WTC11 (cell line): ENCODE measurements at regions not wholly inside any gene's neighbourhood (a gene's known extent, or its start where the extent isn't known, plus 50 kb on each side); places are given as distances from the start of the nearest gene placed in this dataset.

Source experiments
- CTCF ChIP-seq: fragments of 200-600 bp; IDR thresholded peaks from 2 replicates; pipeline ENCODE4 v1.8.0; 2022; ENCODE audit warnings: antibody characterized with exemption
- E2F1 ChIP-seq: sonication (generic); formaldehyde crosslinking; IDR thresholded peaks from 2 replicates; pipeline ENCODE4 v1.8.0; 2022; ENCODE audit warnings: mild to moderate bottlenecking, missing genetic modification reagents
- E2F4 ChIP-seq: sonication (generic); formaldehyde crosslinking; IDR thresholded peaks from 2 replicates; pipeline ENCODE4 v1.8.1; 2022; ENCODE audit warnings: low read depth, mild to moderate bottlenecking, moderate library complexity, missing genetic modification reagents, borderline replicate concordance
- FOXP1 ChIP-seq: sonication (generic); formaldehyde crosslinking; IDR thresholded peaks from 2 replicates; pipeline ENCODE4 v1.8.0; 2022; ENCODE audit warnings: missing genetic modification reagents, mild to moderate bottlenecking, moderate library complexity, borderline replicate concordance
- JUN ChIP-seq: sonication (generic); formaldehyde crosslinking; IDR thresholded peaks from 2 replicates; pipeline ENCODE4 v1.8.0; 2023; ENCODE audit warnings: mild to moderate bottlenecking, missing genetic modification reagents
- NFYB ChIP-seq: sonication (generic); formaldehyde crosslinking; conservative IDR thresholded peaks from 2 replicates; pipeline ENCODE4 v1.8.0; 2022; ENCODE audit warnings: low read depth, missing genetic modification reagents
- NR2C2 ChIP-seq: sonication (generic); formaldehyde crosslinking; IDR thresholded peaks from 2 replicates; pipeline ENCODE4 v1.8.0; 2022; ENCODE audit warnings: mild to moderate bottlenecking, missing genetic modification reagents
- TCF7 ChIP-seq: sonication (generic); formaldehyde crosslinking; IDR thresholded peaks from 2 replicates; pipeline ENCODE4 v1.8.0; 2022; ENCODE audit warnings: mild to moderate bottlenecking, low read depth, missing genetic modification reagents, moderate library complexity
- TEAD4 ChIP-seq: sonication (generic); formaldehyde crosslinking; IDR thresholded peaks from 2 replicates; pipeline ENCODE4 v1.8.0; 2022; ENCODE audit warnings: mild to moderate bottlenecking, missing genetic modification reagents
- ZBTB21 ChIP-seq: sonication (generic); formaldehyde crosslinking; IDR thresholded peaks from 2 replicates; pipeline ENCODE4 v1.8.1; 2023; ENCODE audit warnings: mild to moderate bottlenecking, missing genetic modification reagents, borderline replicate concordance
- ZNF423 ChIP-seq: fragments of 250-450 bp; sonication (Bioruptor Pico); IDR thresholded peaks from 2 replicates; pipeline ENCODE4 v2.1.2; 2022; ENCODE audit warnings: mild to moderate bottlenecking, moderate library complexity
- ZSCAN18 ChIP-seq: fragments of 250-450 bp; sonication (Bioruptor Pico); IDR thresholded peaks from 2 replicates; pipeline ENCODE4 v2.1.2; 2022; ENCODE audit warnings: mild to moderate bottlenecking, moderate library complexity

GRCh38 chr10:57621466-57621865 lies 646.2 kb downstream of the IPMK start:
- no peak for TF ChIP-seq CTCF
- TF ChIP-seq NR2C2 = no peak
- TF ChIP-seq NFYB = no peak
- no peak for TF ChIP-seq E2F4
- no peak for TF ChIP-seq TEAD4 (CRISPR knock-in tag)
- no peak for TF ChIP-seq ZNF423 (CRISPR knock-in tag)
- TF ChIP-seq FOXP1 (CRISPR knock-in tag) = no peak
- TF ChIP-seq ZSCAN18 (CRISPR knock-in tag) = no peak
- TF ChIP-seq JUN (CRISPR knock-in tag) = no peak
- no peak for TF ChIP-seq TCF7 (CRISPR knock-in tag)
- TF ChIP-seq E2F1 (CRISPR knock-in tag) = no peak
- TF ChIP-seq ZBTB21 = no peak
